ENCODE measurements at regions not wholly inside any gene's neighbourhood (a gene's known extent, or its start where the extent isn't known, plus 50 kb on each side); places are given as distances from the start of the nearest gene placed in this dataset.
A peak's percentile ranks its signal among the peaks of the same experiment; 100 is the strongest.
"Not testable (repeated sequence)": the region's sequence is repeated elsewhere in the genome, so short reads cannot be mapped to it uniquely, and the experiment has no call there.

GRCh38 chr7:118863966-118864365 is 639.5 kb downstream of the ANKRD7 start:
- no peak for DNase-seq (ENCODE audit: low read depth)
- TF ChIP-seq CTCF (IDR thresholded peaks at IDR 0.05; ENCODE audit: insufficient read depth, low read length, poor library complexity, severe bottlenecking) = no peak
- H3K27me3 ChIP-seq (ENCODE audit: control insufficient read depth, insufficient read depth, low read length) = no peaks in the 10 kb centered on the region
- no peaks in the 10 kb centered on the region for H3K36me3 ChIP-seq (ENCODE audit: control insufficient read depth, insufficient read depth, low read length)
- no peak overlapping the region for H3K4me3 ChIP-seq (ENCODE audit: low read depth, low read length)

- no peak overlapping the region for H3K4me3 ChIP-seq (ENCODE audit: low read depth, low read length)
- no peak for TF ChIP-seq CTCF (IDR thresholded peaks at IDR 0.05; ENCODE audit: insufficient read depth, low read length, poor library complexity, severe bottlenecking)
- H3K36me3 ChIP-seq (ENCODE audit: control insufficient read depth, insufficient read depth, low read length) = no peaks in the 10 kb centered on the region
- no peaks in the 10 kb centered on the region for H3K27me3 ChIP-seq (ENCODE audit: control insufficient read depth, insufficient read depth, low read length)
- DNase-seq (ENCODE audit: low read depth) = no peak
Observed at GRCh38 chr7:118867860-118868259, 643.4 kb downstream of the ANKRD7 start.

- not testable (repeated sequence) for H3K36me3 ChIP-seq (ENCODE audit: control insufficient read depth, insufficient read depth, low read length); H3K4me3 ChIP-seq (ENCODE audit: low read depth, low read length); DNase-seq (ENCODE audit: low read depth); H3K27me3 ChIP-seq (ENCODE audit: control insufficient read depth, insufficient read depth, low read length)
Observed at GRCh38 chr7:118869141-118869540, 644.6 kb downstream of the ANKRD7 start.

- Histone ChIP-seq H3K4me3 (ENCODE audit: low read depth, low read length) (no peak overlapping the region), H3K27me3 (ENCODE audit: control insufficient read depth, insufficient read depth, low read length) (no peaks in the 10 kb centered on the region), H3K36me3 (ENCODE audit: control insufficient read depth, insufficient read depth, low read length) (no peaks in the 10 kb centered on the region)
- no peak for DNase-seq (ENCODE audit: low read depth)
- peak; percentile 39 for TF ChIP-seq CTCF (IDR thresholded peaks at IDR 0.05; ENCODE audit: insufficient read depth, low read length, poor library complexity, severe bottlenecking)
Observed at GRCh38 chr7:118870187-118870586, 645.7 kb downstream of the ANKRD7 start.

- no peak for DNase-seq (ENCODE audit: low read depth)
- Histone ChIP-seq H3K27me3 (ENCODE audit: control insufficient read depth, insufficient read depth, low read length) (no peaks in the 10 kb centered on the region), H3K36me3 (ENCODE audit: control insufficient read depth, insufficient read depth, low read length) (no peaks in the 10 kb centered on the region), H3K4me3 (ENCODE audit: low read depth, low read length) (no peak overlapping the region)
- TF ChIP-seq CTCF (IDR thresholded peaks at IDR 0.05; ENCODE audit: insufficient read depth, low read length, poor library complexity, severe bottlenecking) = no peak
Observed at GRCh38 chr7:118872568-118872967, 648.1 kb downstream of the ANKRD7 start.

- H3K4me3 ChIP-seq (ENCODE audit: low read depth, low read length) = no peak overlapping the region
- no peaks in the 10 kb centered on the region for H3K27me3 ChIP-seq (ENCODE audit: control insufficient read depth, insufficient read depth, low read length)
- DNase-seq (ENCODE audit: low read depth) = no peak
- no peak for TF ChIP-seq CTCF (IDR thresholded peaks at IDR 0.05; ENCODE audit: insufficient read depth, low read length, poor library complexity, severe bottlenecking)
- no peaks in the 10 kb centered on the region for H3K36me3 ChIP-seq (ENCODE audit: control insufficient read depth, insufficient read depth, low read length)
Observed at GRCh38 chr7:118877187-118877586, 652.7 kb downstream of the ANKRD7 start.
